MM.1S (cell line): ENCODE measurements at regions not wholly inside any gene's neighbourhood (a gene's known extent, or its start where the extent isn't known, plus 50 kb on each side); places are given as distances from the start of the nearest gene placed in this dataset.

ENCODE experiments used
- DNase-seq: peaks from one replicate; pipeline ENCODE4 v3.0.0-alpha.2; 2015
- H2AFZ ChIP-seq: fragments of 300-600 bp; sonication (generic); 2 replicates; pipeline ENCODE4 v1.6.0; 2016; ENCODE audit warnings: antibody characterized with exemption, low read length
- H3F3A ChIP-seq: fragments of 300-600 bp; sonication (generic); 2 replicates; pipeline ENCODE4 v1.6.1; 2016; ENCODE audit warnings: mild to moderate bottlenecking, antibody characterized with exemption, low read length, moderate library complexity, mixed read lengths; ENCODE audit not compliant: insufficient read depth
- H3K27ac ChIP-seq: fragments of 300-600 bp; sonication (generic); 2 replicates; pipeline ENCODE4 v1.5.1; 2016; ENCODE audit warnings: mild to moderate bottlenecking, low read length
- H3K27me3 ChIP-seq: fragments of 300-600 bp; sonication (generic); replicated peaks from 2 replicates; pipeline ENCODE4 v1.6.0; 2016; ENCODE audit warnings: low read length; ENCODE audit not compliant: insufficient read depth
- H3K36me3 ChIP-seq: fragments of 300-600 bp; sonication (generic); replicated peaks from 2 replicates; pipeline ENCODE4 v1.6.1; 2016; ENCODE audit warnings: mild to moderate bottlenecking, low read length, mixed read lengths; ENCODE audit not compliant: insufficient read depth
- H3K4me1 ChIP-seq: fragments of 300-600 bp; sonication (generic); 2 replicates; pipeline ENCODE4 v1.6.1; 2016; ENCODE audit warnings: low read length, mixed read lengths
- H3K4me2 ChIP-seq: fragments of 300-600 bp; sonication (generic); 2 replicates; pipeline ENCODE4 v1.6.0; 2016; ENCODE audit warnings: low read depth, low read length
- H3K4me3 ChIP-seq: fragments of 300-600 bp; sonication (generic); 2 replicates; pipeline ENCODE4 v1.5.1; 2016; ENCODE audit warnings: low read length, mixed read lengths
- H3K79me2 ChIP-seq: fragments of 300-600 bp; sonication (generic); 2 replicates; pipeline ENCODE4 v1.6.1; 2016; ENCODE audit warnings: mixed run types, low read length, mixed read lengths
- H3K9ac ChIP-seq: fragments of 300-600 bp; sonication (generic); 2 replicates; pipeline ENCODE4 v1.6.1; 2016; ENCODE audit warnings: low read length, mixed read lengths
- H3K9me2 ChIP-seq: fragments of 300-600 bp; sonication (generic); replicated peaks from 2 replicates; pipeline ENCODE4 v1.6.1; 2016; ENCODE audit warnings: mild to moderate bottlenecking, low read length, mixed read lengths; ENCODE audit not compliant: insufficient read depth
- H3K9me3 ChIP-seq: fragments of 300-600 bp; sonication (generic); replicated peaks from 2 replicates; pipeline ENCODE4 v1.6.1; 2016; ENCODE audit warnings: mild to moderate bottlenecking, low read length, mixed read lengths; ENCODE audit not compliant: insufficient read depth
- H4K20me1 ChIP-seq: fragments of 300-600 bp; sonication (generic); 2 replicates; pipeline ENCODE4 v1.6.1; 2016; ENCODE audit warnings: mild to moderate bottlenecking, low read length, moderate library complexity, mixed read lengths; ENCODE audit not compliant: insufficient read depth
- EZH2 ChIP-seq: fragments of 300-600 bp; sonication (generic); optimal IDR thresholded peaks from 2 replicates; pipeline ENCODE3; 2017; ENCODE audit warnings: low read depth, mild to moderate bottlenecking, antibody characterized with exemption, low read length, mixed read lengths
- EZH2phosphoT487 ChIP-seq: fragments of 300-600 bp; sonication (generic); IDR thresholded peaks from 2 replicates; pipeline ENCODE4 v1.6.1; 2018; ENCODE audit warnings: antibody characterized with exemption, low read length
- TF ChIP-seq, protein P1 (sequence below): fragments of 300-600 bp; sonication (generic); IDR thresholded peaks from 2 replicates; pipeline ENCODE4 v1.5.1; 2016; ENCODE audit warnings: antibody characterized with exemption, low read length, mixed read lengths

- no peaks in the 10 kb centered on the region for H3K4me1 ChIP-seq
- no peak for DNase-seq
- no peak overlapping the region for H3K4me2 ChIP-seq
- no peaks in the 10 kb centered on the region for H4K20me1 ChIP-seq
- no peaks in the 10 kb centered on the region for H3F3A ChIP-seq
- no peak overlapping the region for H3K9ac ChIP-seq
- no peaks in the 10 kb centered on the region for H3K9me2 ChIP-seq
- no peak overlapping the region for H3K4me3 ChIP-seq
- no peak for TF ChIP-seq EZH2
- no peak for TF ChIP-seq EZH2phosphoT487
- TF ChIP-seq, protein P1, sequence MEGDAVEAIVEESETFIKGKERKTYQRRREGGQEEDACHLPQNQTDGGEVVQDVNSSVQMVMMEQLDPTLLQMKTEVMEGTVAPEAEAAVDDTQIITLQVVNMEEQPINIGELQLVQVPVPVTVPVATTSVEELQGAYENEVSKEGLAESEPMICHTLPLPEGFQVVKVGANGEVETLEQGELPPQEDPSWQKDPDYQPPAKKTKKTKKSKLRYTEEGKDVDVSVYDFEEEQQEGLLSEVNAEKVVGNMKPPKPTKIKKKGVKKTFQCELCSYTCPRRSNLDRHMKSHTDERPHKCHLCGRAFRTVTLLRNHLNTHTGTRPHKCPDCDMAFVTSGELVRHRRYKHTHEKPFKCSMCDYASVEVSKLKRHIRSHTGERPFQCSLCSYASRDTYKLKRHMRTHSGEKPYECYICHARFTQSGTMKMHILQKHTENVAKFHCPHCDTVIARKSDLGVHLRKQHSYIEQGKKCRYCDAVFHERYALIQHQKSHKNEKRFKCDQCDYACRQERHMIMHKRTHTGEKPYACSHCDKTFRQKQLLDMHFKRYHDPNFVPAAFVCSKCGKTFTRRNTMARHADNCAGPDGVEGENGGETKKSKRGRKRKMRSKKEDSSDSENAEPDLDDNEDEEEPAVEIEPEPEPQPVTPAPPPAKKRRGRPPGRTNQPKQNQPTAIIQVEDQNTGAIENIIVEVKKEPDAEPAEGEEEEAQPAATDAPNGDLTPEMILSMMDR: no peak
- H3K9me3 ChIP-seq: no peaks in the 10 kb centered on the region
- no peaks in the 10 kb centered on the region for H3K27me3 ChIP-seq
- no peaks in the 10 kb centered on the region for H3K36me3 ChIP-seq
- H3K79me2 ChIP-seq: no peaks in the 10 kb centered on the region
- H3K27ac ChIP-seq: no peak overlapping the region
- H2AFZ ChIP-seq: no peak overlapping the region
These were observed 142.3 kb upstream of the PARP11 start for GRCh38 chr12:4015225-4016091.

DNA sequence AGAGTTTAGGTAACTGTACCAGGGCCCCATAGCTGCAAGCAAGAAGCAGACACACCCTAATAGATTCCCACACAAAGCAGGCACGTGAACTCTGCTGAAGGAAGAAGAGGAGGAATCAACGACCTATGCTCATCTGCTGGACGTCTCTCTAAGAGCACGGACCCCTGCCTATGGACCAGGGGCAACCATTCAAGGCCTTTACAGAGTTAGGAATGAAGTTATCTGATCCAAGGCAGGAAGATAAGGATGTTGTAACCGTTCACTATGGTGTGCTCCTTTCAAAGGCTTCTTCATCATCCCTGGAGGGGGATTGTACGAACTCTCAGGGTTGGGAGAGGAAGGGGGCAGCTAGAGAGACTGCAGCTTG is 141.6 kb upstream of the PARP11 start:
- no peaks in the 10 kb centered on the region for H3K4me1 ChIP-seq
- TF ChIP-seq, protein P1: no peak
- no peak for TF ChIP-seq EZH2
- TF ChIP-seq EZH2phosphoT487: no peak
- no peak overlapping the region for H3K4me3 ChIP-seq
- H3K27ac ChIP-seq: no peak overlapping the region
- H2AFZ ChIP-seq: no peak overlapping the region
- no peaks in the 10 kb centered on the region for H4K20me1 ChIP-seq
- no peaks in the 10 kb centered on the region for H3K9me2 ChIP-seq
- H3K9ac ChIP-seq: no peak overlapping the region
- no peaks in the 10 kb centered on the region for H3K36me3 ChIP-seq
- H3K79me2 ChIP-seq: no peaks in the 10 kb centered on the region
- no peaks in the 10 kb centered on the region for H3K27me3 ChIP-seq
- H3F3A ChIP-seq: no peaks in the 10 kb centered on the region
- no peak overlapping the region for H3K4me2 ChIP-seq
- no peak for DNase-seq
- H3K9me3 ChIP-seq: no peaks in the 10 kb centered on the region

- no peaks in the 10 kb centered on the region for H3K9me3 ChIP-seq
- H3K9ac ChIP-seq: no peak overlapping the region
- no peak overlapping the region for H3K4me2 ChIP-seq
- H3K4me1 ChIP-seq: no peaks in the 10 kb centered on the region
- DNase-seq: no peak
- no peak overlapping the region for H2AFZ ChIP-seq
- no peaks in the 10 kb centered on the region for H4K20me1 ChIP-seq
- H3K4me3 ChIP-seq: no peak overlapping the region
- H3F3A ChIP-seq: no peaks in the 10 kb centered on the region
- no peaks in the 10 kb centered on the region for H3K79me2 ChIP-seq
- TF ChIP-seq, protein P1: no peak
- TF ChIP-seq EZH2: no peak
- TF ChIP-seq EZH2phosphoT487: no peak
- H3K27ac ChIP-seq: no peak overlapping the region
- no peaks in the 10 kb centered on the region for H3K27me3 ChIP-seq
- no peaks in the 10 kb centered on the region for H3K36me3 ChIP-seq
- H3K9me2 ChIP-seq: no peaks in the 10 kb centered on the region
These were observed 141.2 kb upstream of the PARP11 start for GRCh38 chr12:4014444-4014843.
